NCI-H1694 (cell line): ENCODE measurements at regions not wholly inside any gene's neighbourhood (a gene's known extent, or its start where the extent isn't known, plus 50 kb on each side); places are given as distances from the start of the nearest gene placed in this dataset.
"Not testable (repeated sequence)": the region's sequence is repeated elsewhere in the genome, so short reads cannot be mapped to it uniquely, and the experiment has no call there.

Experiments used
- DNase-seq: peaks from one replicate; lab custom pipeline; 2025; lab: John Stamatoyannopoulos, UW

DNA sequence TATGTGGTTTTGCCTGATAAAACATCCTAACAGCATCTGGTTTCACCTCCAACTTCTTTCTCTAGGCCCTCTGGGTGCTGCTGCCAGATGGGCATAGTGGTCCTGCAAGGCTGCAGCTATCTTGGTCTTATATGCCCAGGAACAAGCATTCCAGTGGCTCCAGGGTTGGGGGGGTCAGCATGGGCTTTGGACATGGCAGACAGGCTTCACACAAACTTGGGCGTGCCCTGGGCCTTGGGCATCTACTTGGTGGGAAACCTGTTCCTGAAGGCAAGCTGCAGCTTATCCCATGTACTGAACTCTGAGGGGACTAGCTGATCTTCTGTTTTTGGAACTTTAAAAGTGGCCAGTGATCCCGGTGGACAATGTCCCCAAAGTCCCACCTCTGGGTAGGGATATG, 54.9 kb upstream of the ZNF678 start:
- DNase-seq = no peak

DNA sequence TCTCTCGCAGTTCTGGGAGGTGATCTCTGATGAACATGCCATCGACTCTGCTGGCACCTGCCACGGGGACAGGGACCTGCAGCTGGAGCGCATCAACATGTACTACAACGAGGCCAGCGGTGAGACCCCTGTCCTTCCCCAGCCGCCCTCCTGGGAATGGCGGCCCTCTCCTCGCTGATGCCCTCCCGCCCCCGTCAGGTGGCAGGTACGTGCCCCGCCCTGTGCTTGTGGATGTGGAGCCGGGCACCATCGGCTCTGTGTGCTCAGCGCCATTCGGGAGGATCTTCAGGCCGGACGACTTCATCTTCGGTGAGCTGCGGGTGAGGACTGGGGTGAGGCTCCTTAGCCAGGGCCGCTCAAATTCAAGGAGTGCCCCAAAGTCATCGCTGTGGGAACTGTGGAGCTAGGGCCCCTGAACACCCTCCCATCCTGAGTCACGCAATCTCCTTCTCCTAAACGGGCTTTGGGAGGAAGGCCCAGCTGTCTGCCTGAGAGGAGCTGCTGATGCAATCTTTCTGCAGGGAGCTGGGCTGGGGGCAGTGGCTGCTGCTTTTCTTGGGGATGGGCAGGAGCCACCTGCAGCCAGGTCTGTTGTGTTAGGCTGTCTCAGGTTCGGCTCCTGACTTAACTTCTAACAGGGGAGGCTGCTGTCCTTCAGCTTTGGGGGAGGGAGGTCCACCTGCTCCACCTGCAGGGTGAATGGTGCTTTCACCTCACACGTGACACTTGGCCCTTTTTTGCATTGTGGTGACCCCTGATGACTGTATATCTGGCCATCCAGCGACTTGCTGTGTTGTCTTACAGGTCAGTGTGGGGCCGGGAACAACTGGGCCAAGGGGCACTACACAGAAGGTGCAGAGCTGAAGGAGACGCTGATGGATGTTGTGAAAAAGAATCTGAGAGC, 56.6 kb upstream of the ZNF678 start:
- not testable (repeated sequence) for DNase-seq

DNA sequence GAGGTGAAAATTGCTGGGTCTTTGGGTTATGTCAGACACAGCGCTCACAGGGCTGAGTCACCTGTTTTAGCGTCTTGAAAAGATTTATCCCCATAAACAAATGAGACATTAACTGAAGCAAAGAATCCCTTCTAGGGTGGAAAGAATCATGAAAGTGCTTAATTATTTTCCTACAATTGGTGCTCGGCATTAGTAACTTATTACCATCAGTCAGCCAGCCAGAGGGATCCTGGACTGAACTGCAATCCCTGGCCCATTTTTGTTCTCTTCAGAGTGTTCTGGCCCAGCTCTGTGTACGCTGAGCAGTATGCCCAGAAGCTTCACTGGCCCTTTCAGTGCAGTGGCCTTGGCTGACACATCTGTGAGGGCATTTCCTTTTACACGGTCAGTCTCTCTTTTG, 67.3 kb upstream of the ZNF678 start:
- DNase-seq = not testable (repeated sequence)

DNA sequence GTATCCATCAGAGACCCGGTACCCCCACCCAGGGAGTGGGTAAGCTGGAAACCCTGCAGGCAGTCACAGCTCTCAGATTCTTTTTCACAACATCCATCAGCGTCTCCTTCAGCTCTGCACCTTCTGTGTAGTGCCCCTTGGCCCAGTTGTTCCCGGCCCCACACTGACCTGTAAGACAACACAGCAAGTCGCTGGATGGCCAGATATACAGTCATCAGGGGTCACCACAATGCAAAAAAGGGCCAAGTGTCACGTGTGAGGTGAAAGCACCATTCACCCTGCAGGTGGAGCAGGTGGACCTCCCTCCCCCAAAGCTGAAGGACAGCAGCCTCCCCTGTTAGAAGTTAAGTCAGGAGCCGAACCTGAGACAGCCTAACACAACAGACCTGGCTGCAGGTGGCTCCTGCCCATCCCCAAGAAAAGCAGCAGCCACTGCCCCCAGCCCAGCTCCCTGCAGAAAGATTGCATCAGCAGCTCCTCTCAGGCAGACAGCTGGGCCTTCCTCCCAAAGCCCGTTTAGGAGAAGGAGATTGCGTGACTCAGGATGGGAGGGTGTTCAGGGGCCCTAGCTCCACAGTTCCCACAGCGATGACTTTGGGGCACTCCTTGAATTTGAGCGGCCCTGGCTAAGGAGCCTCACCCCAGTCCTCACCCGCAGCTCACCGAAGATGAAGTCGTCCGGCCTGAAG, 69.3 kb upstream of the ZNF678 start:
- DNase-seq = not testable (repeated sequence)

DNA sequence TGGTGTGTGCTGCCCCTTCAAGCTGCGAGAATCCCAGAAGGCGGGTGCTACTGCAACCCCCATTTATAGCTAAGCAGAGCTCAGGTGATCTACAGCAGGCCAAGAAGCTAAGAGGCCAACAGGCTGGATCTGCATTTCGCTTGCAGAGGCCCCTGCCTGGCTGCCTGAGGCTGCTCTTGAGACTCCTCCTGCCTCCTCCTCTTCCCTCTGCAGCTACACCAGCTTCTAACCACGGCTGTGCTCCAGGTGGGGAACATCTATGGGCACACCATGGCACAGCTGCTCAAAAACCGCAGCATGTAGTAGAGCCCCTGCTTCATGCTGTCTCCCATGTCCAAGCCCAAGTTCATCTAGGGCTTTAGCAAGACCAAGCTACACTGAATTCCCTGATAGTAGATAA, 72.9 kb upstream of the ZNF678 start:
- no peak for DNase-seq

DNA sequence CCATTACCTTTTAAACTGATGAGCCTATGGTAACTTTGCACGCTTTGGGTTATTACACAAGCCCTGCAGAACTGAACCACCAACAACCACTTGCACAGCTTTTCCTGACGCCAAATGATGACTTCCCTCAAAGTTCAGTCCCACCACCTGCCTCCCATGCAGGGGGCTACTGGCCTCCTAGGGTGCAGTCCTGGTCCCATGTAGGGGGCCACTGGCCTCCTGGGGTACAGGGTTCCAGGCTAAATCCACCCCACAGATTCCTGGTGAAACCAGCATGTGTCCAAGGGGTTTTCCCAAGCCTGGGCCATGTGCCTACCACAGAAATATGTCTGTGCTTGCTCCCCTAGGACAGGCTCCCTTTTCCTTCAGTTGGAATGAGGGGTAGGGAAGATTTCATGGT, 73.4 kb upstream of the ZNF678 start:
- no peak for DNase-seq

DNA sequence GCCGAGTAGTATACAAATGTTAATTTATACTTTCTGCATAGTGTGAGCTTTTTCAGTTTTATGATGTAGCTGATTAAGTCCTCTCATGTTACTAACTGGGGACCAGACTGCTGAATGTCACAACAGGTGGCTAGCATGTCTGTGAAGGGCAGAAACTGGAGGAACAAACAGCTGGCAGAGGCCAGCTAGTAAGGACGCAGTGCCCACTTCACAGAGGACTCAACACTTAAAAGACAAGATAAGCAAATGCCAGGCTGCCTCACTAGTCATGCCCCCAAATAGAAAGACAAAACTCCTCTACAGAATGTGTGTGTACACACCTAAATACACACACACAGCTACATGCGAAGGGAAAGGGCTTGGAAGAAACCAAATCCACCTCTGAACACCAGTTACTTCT, 73.8 kb upstream of the ZNF678 start:
- DNase-seq = no peak

DNA sequence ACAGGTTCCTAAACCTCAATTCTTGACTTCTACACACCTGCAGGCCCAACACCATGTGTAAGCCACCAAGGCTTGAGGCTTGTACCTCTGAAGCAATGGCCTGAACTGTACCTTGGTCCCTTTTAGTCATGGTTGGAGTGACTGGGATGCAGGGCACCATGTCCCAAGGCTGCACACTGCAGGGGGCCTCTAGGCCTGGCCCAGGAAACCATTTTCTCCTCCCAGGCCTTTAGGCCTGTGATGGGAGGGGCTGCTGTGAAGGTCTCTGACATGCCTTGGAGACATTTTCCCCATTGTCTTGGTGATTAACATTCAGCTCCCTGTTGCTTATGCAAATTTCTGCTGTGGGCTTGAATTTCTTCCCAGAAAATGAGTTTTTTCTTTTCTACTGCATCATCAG, 75.8 kb upstream of the ZNF678 start:
- no peak for DNase-seq

DNA sequence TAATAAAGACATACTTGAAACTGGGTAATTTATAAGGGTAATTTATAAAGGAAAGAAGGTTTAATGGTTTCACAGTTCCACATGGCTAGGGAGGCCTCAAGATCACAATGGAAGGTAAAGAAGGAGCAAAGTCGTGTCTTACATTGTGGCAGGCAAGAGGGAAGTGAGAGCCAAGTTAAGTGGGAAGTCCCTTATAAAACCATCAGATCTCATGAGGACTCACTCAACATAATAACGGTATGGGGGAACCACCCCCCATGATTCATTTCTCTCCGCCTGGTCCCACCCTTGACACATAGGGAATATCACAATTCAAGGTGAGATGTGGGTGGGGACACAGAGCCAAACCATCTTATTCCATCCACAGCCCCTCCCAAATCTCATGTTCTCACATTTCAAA, 76.8 kb upstream of the ZNF678 start:
- no peak for DNase-seq

DNA sequence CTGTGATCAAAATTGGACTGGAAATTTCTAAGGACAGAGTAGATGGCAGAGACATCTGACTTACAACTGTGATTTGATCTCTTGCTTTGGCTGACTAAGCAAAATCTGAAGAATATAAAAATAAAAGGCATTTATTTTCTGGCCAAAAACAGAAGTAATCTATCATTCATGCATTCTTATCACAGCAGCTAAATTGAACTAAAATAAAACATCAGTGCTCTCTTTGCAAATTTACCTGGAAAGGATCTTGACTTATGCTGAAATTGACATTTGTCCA, 81.4 kb upstream of the ZNF678 start:
- DNase-seq = no peak

DNA sequence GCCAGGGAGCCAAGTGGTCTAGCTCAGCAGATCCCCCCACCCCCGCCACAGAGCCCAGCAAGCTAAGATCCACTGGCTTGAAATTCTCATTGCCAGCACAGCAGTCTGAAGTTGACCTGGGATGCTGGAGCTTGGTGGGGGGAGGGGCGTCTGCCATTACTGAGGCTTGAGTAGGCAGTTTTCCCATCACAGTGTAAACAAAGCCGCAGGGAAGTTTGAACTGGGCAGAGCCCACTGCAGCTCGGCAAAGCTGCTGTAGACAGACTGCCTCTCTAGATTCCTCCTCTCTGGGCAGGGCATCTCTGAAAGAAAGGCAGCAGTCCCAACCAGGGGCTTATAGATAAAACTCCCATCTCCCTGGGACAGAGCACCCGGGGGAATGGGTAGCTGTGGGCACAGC, 89.3 kb upstream of the ZNF678 start:
- DNase-seq = not testable (repeated sequence)

DNA sequence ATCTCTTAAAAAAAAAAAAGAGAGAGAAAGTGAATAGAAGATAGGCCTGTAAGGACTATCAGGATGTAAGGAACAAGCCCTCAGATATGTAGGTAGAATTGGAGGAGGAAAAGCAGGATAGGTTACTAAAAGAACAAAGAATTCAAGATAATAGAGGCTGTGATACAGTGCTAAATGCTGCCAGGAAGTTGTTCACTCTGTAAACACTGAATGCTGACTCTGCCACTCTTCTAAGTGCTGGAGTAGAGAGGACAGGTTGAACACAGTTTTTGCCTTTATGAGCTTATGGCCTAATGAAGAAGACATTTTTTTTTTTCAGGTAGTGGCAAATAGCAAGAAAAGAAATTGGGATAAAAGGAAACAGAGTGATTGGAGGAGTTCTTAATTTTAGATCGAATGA, 90.6 kb upstream of the ZNF678 start:
- no peak for DNase-seq

DNA sequence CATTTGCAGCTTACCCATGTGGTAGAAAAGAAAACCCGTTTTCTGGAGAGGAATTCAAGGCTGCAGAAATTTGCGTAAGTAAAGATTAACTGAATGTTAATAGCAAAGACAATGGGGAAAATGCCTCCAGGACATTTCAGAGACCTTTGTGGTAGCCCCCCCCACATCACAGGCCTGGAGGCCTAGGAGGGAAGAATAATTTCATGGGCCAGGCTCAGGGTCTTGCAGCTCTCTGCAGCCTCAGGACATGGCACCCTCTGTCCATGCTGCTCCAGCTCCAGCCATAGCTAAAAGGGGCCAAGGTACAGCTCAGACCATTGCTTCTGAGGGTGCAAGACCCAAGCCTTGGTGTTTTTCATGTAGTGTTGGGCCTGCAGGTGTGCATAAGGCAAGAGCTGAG, 92.7 kb upstream of the ZNF678 start:
- DNase-seq = no peak

DNA sequence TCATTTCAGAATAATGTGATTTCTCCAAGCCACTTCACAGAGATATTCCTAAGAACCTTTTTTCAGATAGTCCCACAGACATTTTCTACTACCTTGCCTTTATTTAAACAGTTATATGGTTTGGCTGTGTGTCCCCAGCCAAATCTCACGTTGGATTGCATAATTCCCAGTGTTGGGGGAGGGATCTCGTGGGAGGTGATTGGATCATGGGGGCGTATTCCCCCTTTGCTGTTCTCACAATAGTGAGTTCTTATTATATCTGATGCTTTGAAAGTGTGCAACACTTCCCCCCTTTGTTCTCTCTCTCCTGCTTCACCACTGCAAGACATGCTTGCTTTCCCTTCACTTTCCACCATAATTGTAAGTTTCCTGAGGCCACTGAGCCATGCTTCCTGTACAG, 93.6 kb upstream of the ZNF678 start:
- DNase-seq = no peak

DNA sequence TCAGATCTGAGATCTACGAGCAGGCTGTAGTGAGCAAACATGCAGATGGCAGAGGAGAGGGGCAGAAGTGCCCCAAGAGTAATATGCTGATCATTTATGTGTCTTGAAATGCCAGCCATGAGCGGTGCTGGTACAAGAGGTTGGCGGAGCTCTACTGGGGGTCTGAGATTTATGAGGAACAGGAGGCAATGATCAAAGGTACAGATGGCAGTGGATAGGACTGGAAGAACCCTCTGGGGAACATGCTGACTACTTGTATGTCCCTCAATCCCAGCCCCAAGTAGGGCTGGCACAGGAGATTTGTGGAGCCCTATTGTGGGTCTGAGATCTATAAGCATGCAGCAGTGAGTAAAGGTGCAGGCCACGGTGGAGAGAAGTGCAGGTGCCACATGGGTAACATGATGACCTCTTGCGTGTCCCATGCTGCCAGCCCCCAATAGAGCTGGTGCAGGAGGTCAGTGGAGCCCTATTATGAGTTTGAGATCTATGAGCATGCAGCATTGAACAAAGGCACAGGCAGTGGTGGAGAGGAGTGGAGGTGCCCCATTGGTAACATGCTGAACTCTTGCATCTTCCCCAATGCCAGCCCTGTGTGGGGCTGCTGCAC, 97.2 kb upstream of the ZNF678 start:
- DNase-seq = no peak

DNA sequence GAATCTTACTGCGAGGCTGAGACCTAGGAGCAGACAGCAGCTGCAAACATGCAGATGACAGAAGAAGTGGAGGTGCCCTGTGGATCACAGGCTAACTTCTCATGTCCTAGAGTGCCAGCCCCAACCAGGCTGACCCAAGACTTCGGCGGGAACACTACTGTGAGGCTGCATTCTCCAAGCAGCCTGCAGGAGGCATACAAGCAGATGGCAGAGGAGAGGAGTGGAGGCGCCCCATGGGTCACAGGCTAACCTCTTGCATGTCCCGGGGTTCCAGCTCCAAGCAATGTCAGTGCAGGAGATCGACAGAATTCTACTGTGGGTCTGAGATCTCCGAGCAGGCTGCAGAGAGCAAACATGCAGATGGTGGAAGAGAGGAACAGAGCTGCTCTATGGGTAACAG, 98.1 kb upstream of the ZNF678 start:
- no peak for DNase-seq

DNA sequence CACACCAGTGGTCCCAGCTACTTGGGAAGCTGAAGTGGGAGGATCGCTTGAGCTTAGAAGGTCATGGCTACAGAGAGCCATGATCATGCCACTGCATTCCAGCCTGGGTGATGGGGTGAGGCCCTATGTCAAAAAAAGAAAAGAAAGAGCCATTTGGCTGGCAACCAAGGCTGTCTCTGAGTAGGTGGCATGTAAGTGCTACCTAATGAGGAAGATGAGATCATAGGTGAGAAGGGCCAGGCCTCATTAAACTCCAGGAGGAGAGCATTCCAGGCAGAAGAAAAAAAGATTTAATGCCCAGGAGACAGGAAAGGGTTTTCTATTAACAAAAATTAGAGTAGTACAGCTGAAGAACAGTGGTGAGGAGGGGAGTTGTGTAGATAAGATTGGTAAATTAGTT, 103.4 kb upstream of the ZNF678 start:
- DNase-seq = no peak

DNA sequence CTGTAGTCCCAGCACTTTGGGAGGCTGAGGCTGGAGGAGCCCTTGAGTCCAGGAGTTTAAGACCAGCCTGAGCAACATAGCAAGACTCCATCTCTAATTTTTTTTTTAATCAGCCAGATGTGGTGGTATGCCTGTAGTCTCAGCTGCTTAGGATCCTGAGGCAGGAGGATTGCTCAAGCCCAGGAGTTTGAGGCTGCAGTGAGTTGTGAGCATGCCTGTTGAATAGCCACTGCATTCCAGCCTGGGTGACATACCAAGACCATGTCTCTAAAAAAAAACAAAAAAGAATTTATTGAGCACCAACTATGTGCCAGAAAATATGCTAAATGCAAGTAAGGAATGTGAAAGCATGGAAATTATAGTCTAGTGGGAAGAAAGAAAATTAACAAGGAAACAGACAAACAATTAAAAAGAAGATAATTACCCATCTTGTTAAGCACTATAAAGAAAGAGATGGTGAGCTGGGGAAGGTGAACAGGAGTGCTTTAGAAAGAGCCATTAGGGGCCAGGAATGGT, 104.0 kb upstream of the ZNF678 start:
- no peak for DNase-seq

DNA sequence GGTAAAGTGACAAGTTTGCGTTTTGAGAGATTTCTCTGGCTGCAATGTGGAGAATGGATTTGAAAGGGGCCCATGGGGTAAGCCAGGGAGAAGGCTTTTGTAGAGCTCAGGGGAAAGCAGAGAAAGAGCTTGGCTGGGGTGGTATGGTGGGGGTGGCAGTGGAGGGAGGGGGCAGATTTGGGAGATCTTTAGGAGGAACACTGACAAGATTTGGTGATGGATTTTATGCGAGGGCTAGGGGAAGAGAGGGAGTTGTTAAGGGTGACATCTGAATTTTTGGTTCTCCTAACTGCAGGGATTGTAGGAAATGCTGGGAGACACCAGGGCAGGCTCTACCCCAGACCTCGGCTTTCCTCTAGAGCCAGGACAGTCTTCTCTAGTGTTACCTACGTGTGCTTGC, 108.7 kb upstream of the ZNF678 start:
- DNase-seq = no peak

DNA sequence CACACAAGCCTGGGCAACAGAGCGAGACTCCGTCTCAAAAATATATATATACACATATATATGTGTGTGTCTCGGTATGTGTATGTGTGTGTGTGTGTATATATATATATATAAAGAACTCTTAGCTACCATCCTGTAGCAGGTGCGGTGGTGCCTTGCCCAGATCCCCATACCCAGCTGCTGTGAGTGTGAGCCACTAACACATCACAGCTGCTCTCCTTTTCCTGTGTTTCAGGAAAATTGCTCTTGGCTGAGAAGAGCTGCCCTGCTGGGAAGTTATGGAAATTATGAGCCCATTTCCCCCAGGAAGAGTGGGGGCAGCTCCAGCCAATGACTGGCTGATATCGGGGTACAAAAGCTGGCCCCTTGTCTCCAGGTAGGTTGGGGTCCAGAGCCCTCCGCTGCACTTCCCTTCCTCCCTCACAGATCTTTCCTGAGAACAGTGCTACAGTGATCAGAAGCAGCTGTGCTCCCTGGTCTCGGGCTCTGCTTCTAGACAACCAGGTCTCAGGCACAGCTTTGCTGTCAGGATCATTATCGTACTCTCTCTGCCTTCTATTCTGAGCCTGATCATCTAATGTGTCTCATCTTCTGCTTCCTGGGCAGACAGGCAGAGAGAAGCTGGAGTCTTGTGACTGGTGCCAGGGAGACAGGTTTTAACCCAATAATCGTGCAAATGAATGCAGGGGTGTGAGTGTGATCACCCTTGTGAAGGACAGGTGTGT, 109.6 kb upstream of the ZNF678 start:
- no peak for DNase-seq

DNA sequence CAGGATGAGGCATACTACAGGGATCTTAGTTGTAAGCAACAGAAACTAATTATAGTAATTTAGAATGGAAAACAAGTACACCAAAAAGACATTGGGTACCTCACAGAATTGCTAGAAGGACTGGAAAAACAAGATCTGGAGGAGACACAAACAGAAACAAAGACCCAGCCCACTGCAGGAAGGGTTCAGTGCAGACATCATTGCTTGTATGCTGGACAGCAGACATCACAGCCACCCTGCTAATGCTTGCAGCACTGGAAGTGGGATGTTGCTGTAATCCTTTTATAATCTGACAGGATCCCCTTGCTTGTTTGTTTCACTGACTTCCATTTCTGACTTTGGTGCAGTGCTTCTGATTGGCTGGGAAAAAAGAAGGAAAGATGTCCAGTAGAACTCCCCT, 111.4 kb upstream of the ZNF678 start:
- no peak for DNase-seq

DNA sequence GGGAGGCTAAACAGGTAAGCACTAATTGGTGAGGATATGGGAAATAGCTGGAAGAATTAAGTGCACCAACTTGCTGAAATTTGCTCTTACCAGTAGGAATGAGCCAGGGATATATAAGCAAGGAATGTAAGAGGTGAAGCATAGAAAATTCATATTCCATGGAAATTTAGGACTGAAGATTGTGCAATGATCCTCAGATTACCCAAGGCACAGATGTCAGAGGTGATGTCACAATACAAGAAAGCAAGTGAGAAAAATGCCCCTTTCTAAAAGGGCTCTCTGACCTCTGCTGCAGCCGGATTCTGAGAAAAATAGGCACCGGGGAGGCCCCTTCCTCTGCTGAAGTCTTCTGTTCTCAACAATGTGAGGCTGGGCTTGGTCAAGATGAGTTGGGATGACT, 112.3 kb upstream of the ZNF678 start:
- no peak for DNase-seq

DNA sequence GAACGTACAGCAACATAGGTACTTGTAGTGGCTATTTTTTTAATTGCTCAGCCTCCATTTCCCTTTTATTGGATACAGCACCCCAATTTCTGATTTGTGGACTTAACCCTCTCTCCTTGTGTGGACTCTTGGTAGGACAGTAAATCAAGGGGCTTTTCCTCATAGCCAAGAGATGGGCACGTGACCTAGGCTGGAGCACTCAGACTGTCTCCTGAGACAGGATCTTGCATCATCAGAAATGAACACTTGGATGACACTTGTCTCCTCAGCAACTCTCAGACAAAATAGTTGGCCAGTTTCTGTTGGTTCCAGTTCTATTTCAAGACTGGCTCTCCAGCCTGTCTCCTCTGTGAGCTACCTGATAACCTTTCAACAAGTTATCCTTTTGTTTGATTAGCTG, 112.9 kb upstream of the ZNF678 start:
- no peak for DNase-seq
